ENCODE measurements at regions not wholly inside any gene's neighbourhood (a gene's known extent, or its start where the extent isn't known, plus 50 kb on each side); places are given as distances from the start of the nearest gene placed in this dataset.

- Histone ChIP-seq H3K27ac (no peak overlapping the region), H3K36me3 (no peaks in the 10 kb centered on the region), H3K4me3 (no peak overlapping the region), H3K4me1 (peaks cover 0 to 4% (median 0%) of the 10 kb centered on the region in 4 donors), H3K9me3 (no peaks in the 10 kb centered on the region), H3K27me3 (peaks cover 0 to 10% (median 0%) of the 10 kb centered on the region in 3 donors)
- DNase-seq = no peak
- WGBS, 5 donors = 93 to 94% (median 94%) methylated on average over 15 of the region's 15 CpGs
- intact Hi-C loops (cut with DNase I; ENCODE audit: low total_unique reads) = loop anchor here (10.0 kb wide), 1 partner anchor 855 kb away; no protein-coding TSS in a partner anchor
- TF ChIP-seq EP300 (IDR thresholded peaks at IDR 0.05) (no peak), CTCF (IDR thresholded peaks at IDR 0.05) (no peak), POLR2AphosphoS5 (IDR thresholded peaks at IDR 0.05) (no peak), POLR2A (IDR thresholded peaks at IDR 0.05) (no peak)
These were observed 145.6 kb upstream of the UBASH3B start for GRCh38 chr11:122509899-122510298.

DNA sequence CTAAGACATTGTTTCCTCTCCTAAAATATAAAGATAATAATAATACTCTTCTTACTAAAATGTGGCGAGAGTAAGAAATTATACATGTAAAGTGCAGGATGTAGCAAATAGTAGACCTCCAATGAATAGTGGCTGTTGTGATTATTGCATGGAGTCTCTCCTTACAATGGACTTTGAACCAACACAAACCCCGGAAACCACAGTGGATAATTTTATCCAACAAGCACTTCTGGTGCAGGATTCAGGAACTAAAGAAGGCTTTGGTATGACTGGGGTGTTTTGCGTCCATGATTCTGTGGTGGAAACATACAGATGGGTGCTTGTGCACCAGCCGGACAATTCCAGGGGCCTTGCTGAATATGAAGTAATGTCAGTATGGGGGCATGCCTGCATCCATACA, 146.4 kb upstream of the UBASH3B start:
- Histone ChIP-seq H3K4me3 (no peak overlapping the region), H3K27ac (no peak overlapping the region), H3K9me3 (no peaks in the 10 kb centered on the region), H3K36me3 (no peaks in the 10 kb centered on the region), H3K4me1 (peaks cover 0 to 4% (median 0%) of the 10 kb centered on the region in 4 donors), H3K27me3 (peaks cover 0 to 6% (median 0%) of the 10 kb centered on the region in 3 donors)
- WGBS, 5 donors = 62 to 83% (median 64%) methylated on average over 4 of the region's 4 CpGs
- DNase-seq = peak in 1 of 2 donors; percentile 12
- TF ChIP-seq EP300 (IDR thresholded peaks at IDR 0.05) = no peak
- intact Hi-C loops (cut with DNase I; ENCODE audit: low total_unique reads) = loop anchor here (10.0 kb wide), 1 partner anchor 854 kb away; no protein-coding TSS in a partner anchor

DNA sequence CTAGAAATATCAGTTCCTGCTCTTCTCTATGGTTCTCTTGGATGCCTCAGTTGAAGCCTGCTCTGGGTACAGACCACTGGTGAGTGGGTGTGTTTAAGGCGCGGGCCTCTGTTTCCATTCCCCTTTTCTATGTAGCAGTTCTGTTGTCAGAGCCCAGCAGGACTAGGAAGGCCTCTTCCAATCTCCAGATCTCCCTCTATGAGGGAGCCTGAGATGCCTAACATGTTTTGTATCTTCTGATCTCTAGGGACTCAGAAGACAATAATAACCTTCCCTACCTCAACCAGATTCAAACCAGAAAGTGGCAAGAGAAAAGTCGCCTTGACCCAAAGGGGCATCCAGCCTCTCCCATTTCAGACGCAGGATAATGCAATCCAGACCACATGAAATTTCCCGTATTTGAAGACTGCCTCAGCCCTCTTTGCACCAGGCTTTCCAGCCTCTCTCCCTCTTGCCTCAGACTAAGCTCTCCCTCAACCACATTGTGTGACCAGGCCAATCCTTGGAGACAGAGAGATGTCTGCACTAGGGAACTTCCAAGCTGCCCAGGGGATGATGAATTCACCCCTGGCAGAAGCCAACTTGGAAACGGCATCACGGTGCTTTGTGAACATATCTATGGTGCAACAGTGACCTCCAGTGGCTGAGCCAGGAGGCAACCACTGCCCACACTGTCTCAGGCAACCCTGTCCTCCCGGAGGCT, 150.1 kb upstream of the UBASH3B start:
- H3K27ac ChIP-seq = no peak overlapping the region
- peaks cover 0 to 4% (median 0%) of the 10 kb centered on the region in 4 donors for H3K4me1 ChIP-seq
- no peak overlapping the region for H3K4me3 ChIP-seq
- H3K36me3 ChIP-seq = no peaks in the 10 kb centered on the region
- peak; percentile 68 to 93 for DNase-seq
- H3K9me3 ChIP-seq = no peaks in the 10 kb centered on the region
- TF ChIP-seq CTCF (IDR thresholded peaks at IDR 0.05) = peak in 5 of 7 experiments; percentile 52 to 71 (median 69)
- TF ChIP-seq POLR2AphosphoS5 (IDR thresholded peaks at IDR 0.05) = peak in 1 of 3 donors; percentile 74
- no peak for TF ChIP-seq EP300 (IDR thresholded peaks at IDR 0.05)
- TF ChIP-seq POLR2A (IDR thresholded peaks at IDR 0.05) = no peak
- intact Hi-C loops (cut with DNase I; ENCODE audit: low total_unique reads) = loop anchor here (10.0 kb wide), 1 partner anchor 851 kb away; no protein-coding TSS in a partner anchor
- WGBS, 5 donors = 39 to 45% (median 42%) methylated on average over 8 of the region's 8 CpGs
- H3K27me3 ChIP-seq = peaks cover 0 to 6% (median 0%) of the 10 kb centered on the region in 3 donors

- no peaks in the 10 kb centered on the region for H3K4me1 ChIP-seq
- WGBS, 5 donors = 55 to 67% (median 62%) methylated on average over 2 of the region's 2 CpGs
- no peak overlapping the region for H3K4me3 ChIP-seq
- no peak overlapping the region for H3K27ac ChIP-seq
- no peaks in the 10 kb centered on the region for H3K9me3 ChIP-seq
- H3K27me3 ChIP-seq = no peaks in the 10 kb centered on the region
- TF ChIP-seq POLR2AphosphoS5 (IDR thresholded peaks at IDR 0.05) (no peak), EP300 (IDR thresholded peaks at IDR 0.05) (no peak), POLR2A (IDR thresholded peaks at IDR 0.05) (no peak), CTCF (IDR thresholded peaks at IDR 0.05) (no peak)
- no peak for DNase-seq
- intact Hi-C loops (cut with DNase I; ENCODE audit: low total_unique reads) = no loop called here
- no peaks in the 10 kb centered on the region for H3K36me3 ChIP-seq
These were observed 161.3 kb upstream of the UBASH3B start for GRCh38 chr11:122494221-122494620.

- Histone ChIP-seq H3K36me3 (no peaks in the 10 kb centered on the region), H3K27me3 (no peaks in the 10 kb centered on the region), H3K27ac (no peak overlapping the region), H3K9me3 (no peaks in the 10 kb centered on the region), H3K4me3 (no peak overlapping the region), H3K4me1 (no peaks in the 10 kb centered on the region)
- WGBS, 5 donors = 36 to 65% (median 46%) methylated on average over 3 of the region's 3 CpGs
- intact Hi-C loops (cut with DNase I; ENCODE audit: low total_unique reads) = no loop called here
- TF ChIP-seq POLR2A (IDR thresholded peaks at IDR 0.05) (no peak), CTCF (IDR thresholded peaks at IDR 0.05) (no peak), POLR2AphosphoS5 (IDR thresholded peaks at IDR 0.05) (no peak), EP300 (IDR thresholded peaks at IDR 0.05) (no peak)
- peak in 1 of 2 donors; percentile 77 for DNase-seq
These were observed 164.0 kb upstream of the UBASH3B start for GRCh38 chr11:122491509-122491908.

Measured in stomach (tissue), 8 donors.